ENCODE measurements at regions not wholly inside any gene's neighbourhood (a gene's known extent, or its start where the extent isn't known, plus 50 kb on each side); places are given as distances from the start of the nearest gene placed in this dataset.

- no peak overlapping the region for H3K27ac Mint-ChIP-seq
- H3K9me3 Mint-ChIP-seq, result peaks cover 8% of the 10 kb centered on the region
- no peaks in the 10 kb centered on the region for H3K36me3 Mint-ChIP-seq
- no peak overlapping the region for H3K4me3 Mint-ChIP-seq
- TF ChIP-seq FOXK1 (CRISPR knock-in tag; IDR thresholded peaks at IDR 0.05) (no peak), NFE2L1 (CRISPR knock-in tag; IDR thresholded peaks at IDR 0.05) (no peak), SMAD4 (CRISPR knock-in tag; IDR thresholded peaks at IDR 0.05) (no peak)
- no peaks in the 10 kb centered on the region; the same call in 1 of the 2 replicates for H3K27me3 Mint-ChIP-seq (ENCODE audit: low read depth)
- no peak for ATAC-seq
- no peak for DNase-seq (ENCODE audit: low spot score)
- POLR2A ChIA-PET, result no interaction called here
- CTCF ChIA-PET, result no interaction called here
- no peaks in the 10 kb centered on the region for H3K4me1 Mint-ChIP-seq
Observed at GRCh38 chr12:63036216-63036973, 101.4 kb upstream of the PPM1H start.

GRCh38 chr12:63034601-63035000 lies 99.7 kb upstream of the PPM1H start:
- Mint-ChIP-seq H3K4me1 (no peaks in the 10 kb centered on the region), H3K36me3 (no peaks in the 10 kb centered on the region), H3K9me3 (peaks cover 13% of the 10 kb centered on the region), H3K4me3 (no peak overlapping the region), H3K27ac (no peak overlapping the region), H3K27me3 (ENCODE audit: low read depth) (no peaks in the 10 kb centered on the region; the same call in 1 of the 2 replicates)
- ATAC-seq (no peak), DNase-seq (ENCODE audit: low spot score) (no peak)
- POLR2A ChIA-PET, result no interaction called here
- TF ChIP-seq ATF1 (CRISPR knock-in tag; IDR thresholded peaks at IDR 0.05) (no peak), CDX4 (CRISPR knock-in tag; IDR thresholded peaks at IDR 0.05; ENCODE audit: borderline replicate concordance) (no peak), MYBL2 (CRISPR knock-in tag; IDR thresholded peaks at IDR 0.05) (no peak), ZNF121 (CRISPR knock-in tag; IDR thresholded peaks at IDR 0.05) (no peak)
- CTCF ChIA-PET, result no interaction called here

- ATAC-seq (no peak), DNase-seq (ENCODE audit: low spot score) (no peak)
- Mint-ChIP-seq H3K9me3 (peaks cover 15% of the 10 kb centered on the region), H3K36me3 (no peaks in the 10 kb centered on the region), H3K27me3 (ENCODE audit: low read depth) (no peaks in the 10 kb centered on the region; the same call in 1 of the 2 replicates), H3K4me3 (no peak overlapping the region), H3K4me1 (peaks cover 34% of the 10 kb centered on the region), H3K27ac (no peak overlapping the region)
- POLR2A ChIA-PET, result no interaction called here
- CTCF ChIA-PET, result no interaction called here
- TF ChIP-seq ZNF263 (CRISPR knock-in tag; IDR thresholded peaks at IDR 0.05; ENCODE audit: low read depth) (no peak), TEAD4 (CRISPR knock-in tag; IDR thresholded peaks at IDR 0.05) (no peak), JUN (CRISPR knock-in tag; IDR thresholded peaks at IDR 0.05) (no peak), ZNF671 (CRISPR knock-in tag; IDR thresholded peaks at IDR 0.05) (no peak), TEAD1 (CRISPR knock-in tag; IDR thresholded peaks at IDR 0.05) (no peak), SMAD3 (CRISPR knock-in tag; IDR thresholded peaks at IDR 0.05; ENCODE audit: borderline replicate concordance) (no peak), AR (CRISPR knock-in tag; IDR thresholded peaks at IDR 0.05) (no peak), MAX (CRISPR knock-in tag; IDR thresholded peaks at IDR 0.05) (no peak), TCF7 (CRISPR knock-in tag; IDR thresholded peaks at IDR 0.05; ENCODE audit: low read depth) (no peak), GRHL2 (CRISPR knock-in tag; IDR thresholded peaks at IDR 0.05; ENCODE audit: insufficient replicate concordance, severe bottlenecking) (no peak), ZNF423 (CRISPR knock-in tag; IDR thresholded peaks at IDR 0.05) (no peak), HMGXB4 (CRISPR knock-in tag; IDR thresholded peaks at IDR 0.05) (no peak), ZNF232 (CRISPR knock-in tag; IDR thresholded peaks at IDR 0.05) (no peak), MYBL2 (CRISPR knock-in tag; IDR thresholded peaks at IDR 0.05) (no peak), CREB1 (CRISPR knock-in tag; IDR thresholded peaks at IDR 0.05) (no peak), NFE2L1 (CRISPR knock-in tag; IDR thresholded peaks at IDR 0.05) (no peak)
- TF ChIP-seq, protein P1, sequence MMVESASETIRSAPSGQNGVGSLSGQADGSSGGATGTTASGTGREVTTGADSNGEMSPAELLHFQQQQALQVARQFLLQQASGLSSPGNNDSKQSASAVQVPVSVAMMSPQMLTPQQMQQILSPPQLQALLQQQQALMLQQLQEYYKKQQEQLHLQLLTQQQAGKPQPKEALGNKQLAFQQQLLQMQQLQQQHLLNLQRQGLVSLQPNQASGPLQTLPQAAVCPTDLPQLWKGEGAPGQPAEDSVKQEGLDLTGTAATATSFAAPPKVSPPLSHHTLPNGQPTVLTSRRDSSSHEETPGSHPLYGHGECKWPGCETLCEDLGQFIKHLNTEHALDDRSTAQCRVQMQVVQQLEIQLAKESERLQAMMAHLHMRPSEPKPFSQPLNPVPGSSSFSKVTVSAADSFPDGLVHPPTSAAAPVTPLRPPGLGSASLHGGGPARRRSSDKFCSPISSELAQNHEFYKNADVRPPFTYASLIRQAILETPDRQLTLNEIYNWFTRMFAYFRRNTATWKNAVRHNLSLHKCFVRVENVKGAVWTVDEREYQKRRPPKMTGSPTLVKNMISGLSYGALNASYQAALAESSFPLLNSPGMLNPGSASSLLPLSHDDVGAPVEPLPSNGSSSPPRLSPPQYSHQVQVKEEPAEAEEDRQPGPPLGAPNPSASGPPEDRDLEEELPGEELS (CRISPR knock-in tag; IDR thresholded peaks at IDR 0.05), result no peak
Observed at GRCh38 chr12:63029676-63030075, 94.7 kb upstream of the PPM1H start.
